ENCODE measurements at regions not wholly inside any gene's neighbourhood (a gene's known extent, or its start where the extent isn't known, plus 50 kb on each side); places are given as distances from the start of the nearest gene placed in this dataset.

GRCh38 chr20:56805313-56805712, 176.2 kb downstream of the TFAP2C start:
- no peak for DNase-seq

DNA sequence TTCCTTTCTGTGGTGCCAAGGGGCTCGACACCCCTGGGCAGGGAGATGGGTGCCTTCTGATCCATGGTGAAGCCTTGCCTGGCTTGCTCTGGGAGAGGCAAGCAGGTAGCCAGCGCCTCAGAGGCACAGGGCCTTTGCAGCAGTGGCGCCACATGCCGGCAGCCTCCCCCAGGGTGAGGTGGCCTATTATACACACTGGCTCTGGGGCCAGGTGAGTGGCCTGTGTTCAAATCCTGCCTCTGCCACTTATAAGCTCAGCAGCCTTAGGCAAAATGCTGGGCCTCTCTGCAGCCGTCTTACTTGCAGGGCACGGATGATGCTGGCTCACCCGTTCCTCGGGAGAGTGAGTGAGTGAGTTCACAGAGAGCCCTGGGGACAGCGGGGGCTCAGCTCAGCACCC, 176.9 kb downstream of the TFAP2C start:
- DNase-seq = no peak

DNA sequence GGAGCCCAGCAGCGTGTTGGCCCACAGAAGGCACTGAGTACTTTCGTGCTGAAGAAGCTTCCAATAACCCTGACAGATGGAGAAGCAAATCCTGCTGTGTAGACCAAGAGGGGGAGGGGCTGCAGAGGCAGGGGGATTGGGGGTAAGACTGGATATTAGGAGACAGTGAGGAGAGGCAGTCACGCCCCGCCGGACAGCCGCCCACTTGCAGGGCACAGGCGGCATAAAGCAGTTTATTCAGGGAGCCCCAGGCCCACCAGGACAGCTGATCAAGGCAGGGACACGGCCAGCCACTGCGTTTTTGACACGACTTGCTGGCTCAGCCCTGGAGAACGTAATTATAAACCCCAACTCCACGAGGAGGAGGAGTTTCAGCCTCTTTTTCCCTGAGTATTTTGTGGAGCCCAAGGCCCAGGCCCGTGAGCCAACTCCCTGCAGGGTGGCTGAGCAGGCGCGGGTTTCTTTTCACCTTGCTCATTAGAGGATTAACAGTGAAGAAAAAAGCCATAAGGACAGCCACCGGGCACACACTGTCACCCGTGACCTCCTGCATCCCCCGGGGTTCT, 177.9 kb downstream of the TFAP2C start:
- DNase-seq = no peak

GRCh38 chr20:56808117-56808725, 179.1 kb downstream of the TFAP2C start:
- no peak for DNase-seq

DNA sequence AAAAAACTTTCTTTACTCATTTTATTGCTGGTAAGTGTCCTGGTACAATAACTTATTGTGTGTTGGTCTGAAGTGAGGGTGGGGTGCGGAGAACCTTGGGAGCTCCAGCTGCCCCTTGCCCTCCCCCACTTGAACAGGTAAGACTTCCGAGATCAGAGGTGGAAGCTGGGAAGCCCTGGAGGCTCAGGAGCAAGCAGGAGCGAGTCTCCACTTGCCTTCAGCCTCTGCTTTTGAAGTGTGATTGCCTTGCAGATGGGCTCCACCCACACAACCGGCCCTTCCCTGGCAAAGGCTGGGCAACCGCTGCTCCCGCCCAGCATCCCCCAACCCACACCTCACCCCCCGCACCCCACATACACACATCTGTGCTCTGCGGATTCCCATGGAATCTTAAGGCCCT, 179.6 kb downstream of the TFAP2C start:
- no peak for DNase-seq

DNA sequence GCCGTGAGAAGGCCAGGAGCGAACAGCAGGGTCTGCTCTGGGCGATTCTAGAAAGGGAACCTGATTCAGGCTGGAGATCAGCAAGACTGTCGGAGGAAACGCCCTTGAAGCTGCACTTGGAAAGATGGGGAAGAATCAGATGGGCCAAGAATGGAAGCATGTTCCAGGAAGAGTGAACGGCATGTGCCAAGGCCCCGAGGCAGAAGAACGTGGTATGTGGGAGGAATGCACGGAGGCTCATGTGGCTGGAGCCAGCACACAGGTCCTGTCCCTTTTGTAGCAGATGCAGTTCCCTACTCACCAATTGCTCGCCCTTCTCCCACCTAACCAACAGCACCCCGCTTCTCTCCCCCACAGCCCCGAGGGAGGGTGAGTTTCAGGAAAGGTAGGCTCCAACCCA, 180.6 kb downstream of the TFAP2C start:
- DNase-seq = no peak

GRCh38 chr20:56810141-56810540, 181.0 kb downstream of the TFAP2C start:
- no peak for DNase-seq

GRCh38 chr20:56815796-56816195, 186.7 kb downstream of the TFAP2C start:
- DNase-seq = no peak

- DNase-seq = no peak
These were observed 187.2 kb downstream of the TFAP2C start for GRCh38 chr20:56816349-56816748.

GRCh38 chr20:56817780-56818675, 188.9 kb downstream of the TFAP2C start:
- DNase-seq = no peak

- DNase-seq = no peak
These were observed 191.9 kb downstream of the TFAP2C start for GRCh38 chr20:56820984-56821383.

GRCh38 chr20:56826306-56826704, 197.2 kb downstream of the TFAP2C start:
- no peak for DNase-seq

DNA sequence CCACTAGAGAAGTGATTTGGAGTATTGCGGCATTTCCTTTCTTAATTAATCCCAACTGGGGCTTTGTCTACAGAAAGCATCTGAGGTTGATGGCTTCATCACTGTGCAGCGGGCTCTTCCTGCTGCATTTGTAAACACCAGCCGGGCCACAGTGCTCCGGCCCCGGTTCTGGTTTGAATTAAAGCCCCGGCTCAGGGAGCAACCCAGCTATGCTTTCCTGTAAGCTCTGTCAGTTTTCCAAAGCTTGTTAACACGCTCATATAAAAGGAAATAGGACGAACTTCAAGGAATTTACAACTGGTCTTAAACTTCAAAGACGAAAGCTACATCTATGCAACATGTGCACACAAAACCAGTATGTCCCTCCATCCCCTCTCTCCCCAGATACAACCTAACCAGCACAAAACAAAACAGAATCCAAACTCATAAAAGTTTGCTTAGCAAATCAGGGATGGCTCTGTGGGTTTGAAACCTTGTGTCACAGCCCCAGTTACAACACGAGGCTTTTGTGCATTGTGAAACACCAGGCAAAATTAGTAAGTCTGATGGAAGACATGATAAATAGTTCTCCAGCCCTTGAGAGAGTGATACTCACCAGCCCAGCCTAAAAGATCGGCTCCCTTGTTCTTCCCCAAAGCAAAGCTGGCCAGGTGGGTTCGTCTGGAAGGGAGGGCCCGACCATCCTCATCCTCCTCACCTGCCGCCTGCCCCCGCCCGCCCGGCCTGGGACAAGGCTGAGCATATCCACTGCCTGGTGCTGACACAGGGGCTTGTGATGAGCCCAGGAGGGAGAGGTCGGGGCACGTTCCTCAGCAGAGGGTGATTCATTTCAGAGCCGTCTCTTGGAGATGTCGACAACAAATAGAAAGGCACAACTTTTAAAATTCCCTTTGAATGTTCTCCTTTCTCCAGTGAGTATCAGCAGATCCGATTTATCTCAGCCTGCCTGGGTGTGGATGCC, 197.9 kb downstream of the TFAP2C start:
- DNase-seq = no peak

DNA sequence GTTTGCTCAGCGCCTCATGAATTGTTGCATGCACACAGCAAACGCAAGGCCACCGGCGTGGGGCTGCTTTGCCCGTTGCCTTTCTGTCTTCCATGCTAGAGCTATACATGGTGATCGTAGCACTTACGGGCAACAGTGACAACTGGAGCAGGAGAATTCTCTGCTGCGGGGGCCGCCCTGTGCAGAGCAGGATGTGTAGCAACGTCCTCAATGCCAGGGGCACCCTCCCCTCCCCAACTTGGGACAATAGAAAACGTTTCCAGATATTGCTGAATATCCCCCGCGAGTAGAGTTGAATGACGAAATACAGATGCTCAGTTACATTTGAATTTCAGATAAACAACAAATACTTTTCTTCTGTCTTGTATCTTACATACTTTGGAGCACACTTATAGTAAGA, 198.7 kb downstream of the TFAP2C start:
- DNase-seq = no peak

- DNase-seq = no peak
These were observed 199.3 kb downstream of the TFAP2C start for GRCh38 chr20:56828402-56828801.

DNA sequence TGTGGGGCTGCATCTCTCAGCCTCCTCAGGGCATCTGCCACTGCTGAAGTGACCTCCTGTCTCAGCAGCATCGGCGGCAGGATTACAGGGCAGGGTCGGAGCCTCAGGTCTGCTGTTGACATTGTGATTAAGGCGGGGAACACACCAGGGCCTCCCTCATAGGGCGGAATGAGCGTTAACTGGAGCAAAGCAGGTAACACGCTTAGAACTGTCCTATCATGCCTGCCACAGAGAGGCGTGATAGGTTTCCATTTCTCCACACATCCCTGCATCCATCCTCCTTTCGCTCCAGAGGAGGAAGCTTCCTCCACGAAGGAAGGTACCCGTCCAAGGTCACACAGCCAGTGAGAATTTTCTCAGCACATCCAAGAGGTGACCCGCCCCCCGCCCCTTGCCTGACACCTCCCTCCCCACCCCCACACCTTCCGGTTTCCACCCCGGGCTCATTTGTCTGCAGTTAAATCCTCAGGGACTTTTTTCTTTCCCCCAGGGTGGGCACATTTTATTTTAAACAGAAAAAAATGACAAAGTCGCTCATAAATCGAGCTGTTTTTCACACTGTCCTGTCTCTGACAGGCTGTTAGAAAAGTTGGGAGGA, 200.8 kb downstream of the TFAP2C start:
- DNase-seq = no peak

GRCh38 chr20:56831795-56832194, 202.7 kb downstream of the TFAP2C start:
- DNase-seq = no peak

GRCh38 chr20:56833427-56833826, 204.3 kb downstream of the TFAP2C start:
- DNase-seq = no peak

GRCh38 chr20:56835829-56836550, 206.9 kb downstream of the TFAP2C start:
- DNase-seq = no peak

GRCh38 chr20:56839222-56839621, 210.1 kb downstream of the TFAP2C start:
- no peak for DNase-seq

DNA sequence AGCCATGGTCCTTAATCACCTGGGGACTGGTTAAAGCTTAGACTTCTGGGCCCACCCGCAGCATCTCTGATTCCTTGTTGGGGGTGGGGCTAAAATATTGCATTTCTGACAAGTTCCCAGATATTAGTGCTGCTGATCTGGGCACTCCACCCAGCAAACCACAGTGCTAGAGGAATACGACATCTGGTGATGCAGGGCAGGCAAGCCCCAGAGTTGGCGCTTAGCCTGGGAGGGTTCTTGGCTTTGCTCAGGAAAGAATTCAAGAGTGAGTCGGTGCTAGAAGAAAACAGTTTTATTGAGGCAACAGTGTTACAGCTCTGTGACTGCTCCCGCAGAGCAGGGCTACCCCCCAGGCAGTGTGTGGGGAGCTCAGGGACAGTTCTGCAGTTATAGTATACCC, 210.7 kb downstream of the TFAP2C start:
- no peak for DNase-seq

GRCh38 chr20:56840716-56841261, 211.7 kb downstream of the TFAP2C start:
- DNase-seq = no peak
